ENCODE measurements at regions not wholly inside any gene's neighbourhood (a gene's known extent, or its start where the extent isn't known, plus 50 kb on each side); places are given as distances from the start of the nearest gene placed in this dataset.

DNA sequence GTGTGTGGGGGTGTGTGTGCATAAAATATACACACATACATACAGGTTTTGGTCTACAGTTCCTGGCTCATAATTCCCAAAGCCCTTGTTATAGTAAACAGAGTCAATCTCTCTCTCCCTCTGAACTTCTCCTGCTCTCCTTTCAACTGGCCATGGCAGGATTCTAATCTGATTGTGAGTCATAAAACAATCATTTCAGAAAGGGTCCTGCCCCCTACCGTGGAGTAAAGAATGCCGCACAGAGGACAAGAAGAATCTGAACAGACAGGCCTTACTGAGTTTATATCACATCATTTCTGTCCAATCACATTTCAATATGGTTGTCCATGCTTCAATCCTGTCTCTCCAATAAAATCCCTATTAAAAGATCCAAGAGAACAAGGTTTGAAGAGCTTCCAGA lies 416.9 kb downstream of the FRK start:
- no peaks in the 10 kb centered on the region; the same call in 1 of the 2 replicates for H3K9me3 ChIP-seq (replicated peaks; ENCODE audit: control insufficient read depth, insufficient read depth, low read depth, low read length)
- TF ChIP-seq EHMT2 (IDR thresholded peaks at IDR 0.05) (no peak), NCOA2 (IDR thresholded peaks at IDR 0.05; ENCODE audit: partially characterized antibody in 2 of 2) (no peak), FOXA1 (IDR thresholded peaks at IDR 0.05; ENCODE audit: borderline replicate concordance) (no peak), ZNF766 (CRISPR knock-in tag; conservative IDR thresholded peaks at IDR 0.05) (no peak), MECOM (CRISPR knock-in tag; IDR thresholded peaks at IDR 0.05) (no peak), SMARCE1 (IDR thresholded peaks at IDR 0.05) (no peak), POLR2AphosphoS2 (IDR thresholded peaks at IDR 0.05; ENCODE audit: low read length) (no peak), BCL6 (CRISPR knock-in tag; IDR thresholded peaks at IDR 0.05) (no peak), ZNF239 (CRISPR knock-in tag; IDR thresholded peaks at IDR 0.05) (no peak), ZBED1 (IDR thresholded peaks at IDR 0.05) (no peak), POLR2AphosphoS5 (IDR thresholded peaks at IDR 0.05; ENCODE audit: control insufficient read depth, insufficient read depth, low read depth, low read length) (no peak)
- TF ChIP-seq, protein P1, sequence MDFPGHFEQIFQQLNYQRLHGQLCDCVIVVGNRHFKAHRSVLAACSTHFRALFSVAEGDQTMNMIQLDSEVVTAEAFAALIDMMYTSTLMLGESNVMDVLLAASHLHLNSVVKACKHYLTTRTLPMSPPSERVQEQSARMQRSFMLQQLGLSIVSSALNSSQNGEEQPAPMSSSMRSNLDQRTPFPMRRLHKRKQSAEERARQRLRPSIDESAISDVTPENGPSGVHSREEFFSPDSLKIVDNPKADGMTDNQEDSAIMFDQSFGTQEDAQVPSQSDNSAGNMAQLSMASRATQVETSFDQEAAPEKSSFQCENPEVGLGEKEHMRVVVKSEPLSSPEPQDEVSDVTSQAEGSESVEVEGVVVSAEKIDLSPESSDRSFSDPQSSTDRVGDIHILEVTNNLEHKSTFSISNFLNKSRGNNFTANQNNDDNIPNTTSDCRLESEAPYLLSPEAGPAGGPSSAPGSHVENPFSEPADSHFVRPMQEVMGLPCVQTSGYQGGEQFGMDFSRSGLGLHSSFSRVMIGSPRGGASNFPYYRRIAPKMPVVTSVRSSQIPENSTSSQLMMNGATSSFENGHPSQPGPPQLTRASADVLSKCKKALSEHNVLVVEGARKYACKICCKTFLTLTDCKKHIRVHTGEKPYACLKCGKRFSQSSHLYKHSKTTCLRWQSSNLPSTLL (IDR thresholded peaks at IDR 0.05) = no peak
- TF ChIP-seq, protein P2, sequence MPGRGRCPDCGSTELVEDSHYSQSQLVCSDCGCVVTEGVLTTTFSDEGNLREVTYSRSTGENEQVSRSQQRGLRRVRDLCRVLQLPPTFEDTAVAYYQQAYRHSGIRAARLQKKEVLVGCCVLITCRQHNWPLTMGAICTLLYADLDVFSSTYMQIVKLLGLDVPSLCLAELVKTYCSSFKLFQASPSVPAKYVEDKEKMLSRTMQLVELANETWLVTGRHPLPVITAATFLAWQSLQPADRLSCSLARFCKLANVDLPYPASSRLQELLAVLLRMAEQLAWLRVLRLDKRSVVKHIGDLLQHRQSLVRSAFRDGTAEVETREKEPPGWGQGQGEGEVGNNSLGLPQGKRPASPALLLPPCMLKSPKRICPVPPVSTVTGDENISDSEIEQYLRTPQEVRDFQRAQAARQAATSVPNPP (IDR thresholded peaks at IDR 0.05; ENCODE audit: borderline replicate concordance, insufficient read depth, insufficient read length) = no peak
- TF ChIP-seq, protein P3, sequence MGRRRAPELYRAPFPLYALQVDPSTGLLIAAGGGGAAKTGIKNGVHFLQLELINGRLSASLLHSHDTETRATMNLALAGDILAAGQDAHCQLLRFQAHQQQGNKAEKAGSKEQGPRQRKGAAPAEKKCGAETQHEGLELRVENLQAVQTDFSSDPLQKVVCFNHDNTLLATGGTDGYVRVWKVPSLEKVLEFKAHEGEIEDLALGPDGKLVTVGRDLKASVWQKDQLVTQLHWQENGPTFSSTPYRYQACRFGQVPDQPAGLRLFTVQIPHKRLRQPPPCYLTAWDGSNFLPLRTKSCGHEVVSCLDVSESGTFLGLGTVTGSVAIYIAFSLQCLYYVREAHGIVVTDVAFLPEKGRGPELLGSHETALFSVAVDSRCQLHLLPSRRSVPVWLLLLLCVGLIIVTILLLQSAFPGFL (CRISPR knock-in tag; IDR thresholded peaks at IDR 0.05) = no peak
- TF ChIP-seq, protein P4, sequence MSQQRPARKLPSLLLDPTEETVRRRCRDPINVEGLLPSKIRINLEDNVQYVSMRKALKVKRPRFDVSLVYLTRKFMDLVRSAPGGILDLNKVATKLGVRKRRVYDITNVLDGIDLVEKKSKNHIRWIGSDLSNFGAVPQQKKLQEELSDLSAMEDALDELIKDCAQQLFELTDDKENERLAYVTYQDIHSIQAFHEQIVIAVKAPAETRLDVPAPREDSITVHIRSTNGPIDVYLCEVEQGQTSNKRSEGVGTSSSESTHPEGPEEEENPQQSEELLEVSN (IDR thresholded peaks at IDR 0.05; ENCODE audit: borderline replicate concordance in 1 of 2, extremely low read depth in 1 of 2, insufficient read depth in 1 of 2, insufficient read length in 1 of 2, low read depth in 1 of 2, low read length in 1 of 2, poor library complexity in 1 of 2, severe bottlenecking in 1 of 2) = no peak
- TF ChIP-seq, protein P5, sequence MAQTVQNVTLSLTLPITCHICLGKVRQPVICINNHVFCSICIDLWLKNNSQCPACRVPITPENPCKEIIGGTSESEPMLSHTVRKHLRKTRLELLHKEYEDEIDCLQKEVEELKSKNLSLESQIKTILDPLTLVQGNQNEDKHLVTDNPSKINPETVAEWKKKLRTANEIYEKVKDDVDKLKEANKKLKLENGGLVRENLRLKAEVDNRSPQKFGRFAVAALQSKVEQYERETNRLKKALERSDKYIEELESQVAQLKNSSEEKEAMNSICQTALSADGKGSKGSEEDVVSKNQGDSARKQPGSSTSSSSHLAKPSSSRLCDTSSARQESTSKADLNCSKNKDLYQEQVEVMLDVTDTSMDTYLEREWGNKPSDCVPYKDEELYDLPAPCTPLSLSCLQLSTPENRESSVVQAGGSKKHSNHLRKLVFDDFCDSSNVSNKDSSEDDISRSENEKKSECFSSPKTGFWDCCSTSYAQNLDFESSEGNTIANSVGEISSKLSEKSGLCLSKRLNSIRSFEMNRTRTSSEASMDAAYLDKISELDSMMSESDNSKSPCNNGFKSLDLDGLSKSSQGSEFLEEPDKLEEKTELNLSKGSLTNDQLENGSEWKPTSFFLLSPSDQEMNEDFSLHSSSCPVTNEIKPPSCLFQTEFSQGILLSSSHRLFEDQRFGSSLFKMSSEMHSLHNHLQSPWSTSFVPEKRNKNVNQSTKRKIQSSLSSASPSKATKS (CRISPR knock-in tag; IDR thresholded peaks at IDR 0.05) = no peak

More for the DNA sequence above, 416.9 kb downstream of the FRK start:
- Histone ChIP-seq H3K27me3 (ENCODE audit: control insufficient read depth in 2 of 2, insufficient read depth in 2 of 2, low read length in 2 of 2) (no peaks in the 10 kb centered on the region), H4K20me1 (replicated peaks; ENCODE audit: control insufficient read depth, insufficient read depth, low read length) (no peaks in the 10 kb centered on the region), H3K27ac (ENCODE audit: extremely low read depth, low read depth, low read length) (no peak overlapping the region), H3K79me2 (ENCODE audit: control insufficient read depth, insufficient read depth, low read length) (no peaks in the 10 kb centered on the region), H3K36me3 (ENCODE audit: control insufficient read depth, insufficient read depth, low read length) (no peaks in the 10 kb centered on the region), H3K4me1 (replicated peaks in 1 of 2; ENCODE audit: control insufficient read depth in 2 of 2, insufficient read depth in 2 of 2, low read length in 2 of 2) (no peaks in the 10 kb centered on the region), H3K9me1 (ENCODE audit: control insufficient read depth, insufficient read depth, low read length) (no peaks in the 10 kb centered on the region), H3K4me3 (no peak overlapping the region), H3K4me2 (ENCODE audit: insufficient read depth, low read length) (no peak overlapping the region), H2AFZ (ENCODE audit: low read depth, low read length) (no peak overlapping the region), H3K9ac (ENCODE audit: insufficient read depth in 1 of 2, low read depth in 2 of 2, low read length in 2 of 2) (no peak overlapping the region)
- FAIRE-seq (no peak), ATAC-seq (no peak), DNase-seq (ENCODE audit: extremely low read depth in 1 of 4, low spot score in 3 of 4) (no peak)
- POLR2A ChIA-PET = no interaction called here
- intact Hi-C loops (cut with micrococcal nuclease) = no loop called here
- no TSS peak for BruUV-seq (replicated peaks)
- CTCF ChIA-PET (ENCODE audit: low intra/inter-chr PET ratio) = no interaction called here
- WGBS (ENCODE audit: insufficient coverage, low coverage, missing lambda C conversion rate) = 0% methylated on average over 2 of the region's 2 CpGs
- in situ Hi-C loops (cut with MboI) = no loop called here

All from K562 (cell line).